ENCODE measurements at regions not wholly inside any gene's neighbourhood (a gene's known extent, or its start where the extent isn't known, plus 50 kb on each side); places are given as distances from the start of the nearest gene placed in this dataset.

DNA sequence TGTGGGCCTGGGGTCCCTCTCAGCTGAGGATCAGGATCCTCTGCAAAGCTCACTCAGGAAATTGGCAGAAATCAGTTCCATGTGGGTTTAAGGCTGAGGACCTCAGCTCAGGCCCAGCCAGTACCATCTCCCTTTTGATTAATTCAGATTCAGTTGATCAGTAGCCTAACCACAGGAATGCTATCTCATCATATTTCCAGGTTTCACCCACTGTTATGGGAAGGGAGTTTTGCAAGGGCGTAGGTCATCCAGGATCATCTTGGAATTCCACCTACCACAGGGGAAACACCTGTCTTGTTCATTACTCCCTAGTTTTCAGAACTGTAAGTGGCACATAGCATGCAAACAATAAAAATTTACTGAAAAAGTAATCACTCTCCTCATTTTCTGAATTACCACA is 399.5 kb upstream of the CNTN3 start:
- no peak for TF ChIP-seq CTCF (IDR thresholded peaks at IDR 0.05; ENCODE audit: low read length)
- TF ChIP-seq EZH2 (IDR thresholded peaks at IDR 0.05; ENCODE audit: borderline replicate concordance, low read length): no peak

Data from OCI-LY1 (cell line).